Kidney glomerular epithelial cell (primary cell): ENCODE measurements at regions not wholly inside any gene's neighbourhood (a gene's known extent, or its start where the extent isn't known, plus 50 kb on each side); places are given as distances from the start of the nearest gene placed in this dataset.
A peak's percentile ranks its signal among the peaks of the same experiment; 100 is the strongest.
"Not testable (repeated sequence)": the region's sequence is repeated elsewhere in the genome, so short reads cannot be mapped to it uniquely, and the experiment has no call there.

Experiments
- DNase-seq: peaks from one replicate; lab custom pipeline; 2025; lab: John Stamatoyannopoulos, UW

DNA sequence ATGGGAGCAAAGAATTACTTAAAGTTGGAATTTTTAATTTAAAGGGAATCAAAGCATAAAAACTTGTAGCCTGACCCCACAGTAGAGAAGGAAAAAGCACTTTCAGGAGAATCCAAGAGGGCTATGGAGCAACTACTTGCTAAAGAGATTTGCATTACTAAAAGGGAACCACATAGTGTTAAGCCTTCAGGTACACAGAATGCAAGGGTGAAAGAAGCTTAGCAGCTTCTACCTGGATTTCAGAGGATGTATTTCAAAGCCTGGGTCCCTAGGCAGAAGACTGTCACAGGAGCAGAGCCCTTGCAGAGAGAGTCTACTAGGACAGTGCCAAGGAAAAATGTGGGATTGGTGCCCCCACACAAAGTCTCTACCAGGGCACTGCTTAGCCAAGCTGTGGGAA, 575.0 kb downstream of the GBE1 start:
- no peak for DNase-seq

DNA sequence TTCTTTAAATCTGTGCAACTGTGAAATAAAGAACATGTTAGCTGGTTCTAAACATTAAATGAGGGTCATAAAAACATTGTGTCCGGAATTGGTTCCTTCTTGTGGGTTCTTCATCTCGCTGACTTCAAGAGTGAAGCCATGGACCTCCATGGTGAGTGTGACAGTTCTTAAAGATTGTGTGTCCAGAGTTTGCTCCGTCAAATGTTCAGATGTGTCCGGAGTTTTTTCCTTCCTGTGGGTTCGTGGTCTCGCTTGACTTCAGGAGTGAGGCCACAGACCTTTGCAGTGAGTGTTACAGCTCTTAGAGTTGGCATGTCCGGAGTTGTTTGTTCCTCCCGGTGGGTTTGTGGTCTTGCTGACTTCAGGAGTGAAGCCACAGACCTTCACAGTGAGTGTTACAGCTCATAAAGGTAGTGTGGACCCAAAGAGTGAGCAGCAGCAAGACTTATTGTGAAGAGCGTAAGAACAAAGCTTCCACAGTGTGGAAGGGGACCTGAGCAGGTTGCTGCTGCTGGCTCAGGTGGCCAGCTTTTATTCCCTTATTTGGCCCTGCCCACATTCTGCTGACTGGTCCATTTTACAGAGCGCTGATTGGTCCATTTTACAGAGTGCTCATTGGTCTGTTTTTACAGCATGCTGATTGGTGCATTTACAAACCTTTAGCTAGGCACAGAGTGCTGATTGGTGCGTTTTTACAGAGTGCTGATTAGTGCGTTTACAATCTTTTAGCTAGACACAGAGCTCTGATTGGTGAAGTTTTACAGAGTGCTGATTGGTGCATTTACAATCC, 579.2 kb downstream of the GBE1 start:
- not testable (repeated sequence) for DNase-seq

DNA sequence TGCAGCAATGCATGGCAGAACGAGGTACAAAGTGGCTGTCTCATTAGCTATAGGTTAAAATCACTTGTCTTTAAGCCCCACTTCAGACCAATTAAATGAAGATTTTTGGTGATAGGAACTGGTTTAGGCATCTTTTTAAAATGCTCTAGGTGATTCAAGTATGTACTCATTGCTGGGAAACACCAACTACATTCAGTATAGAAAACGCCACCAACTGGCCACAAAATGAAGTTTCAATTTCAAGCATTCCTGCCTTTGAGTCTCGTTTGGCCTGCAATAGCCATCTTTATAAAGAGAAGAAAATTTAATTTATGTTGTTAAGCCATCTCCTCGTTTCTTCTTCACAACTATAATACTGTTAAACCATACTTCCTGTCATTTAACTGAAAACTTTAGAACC, 587.9 kb downstream of the GBE1 start:
- no peak for DNase-seq

DNA sequence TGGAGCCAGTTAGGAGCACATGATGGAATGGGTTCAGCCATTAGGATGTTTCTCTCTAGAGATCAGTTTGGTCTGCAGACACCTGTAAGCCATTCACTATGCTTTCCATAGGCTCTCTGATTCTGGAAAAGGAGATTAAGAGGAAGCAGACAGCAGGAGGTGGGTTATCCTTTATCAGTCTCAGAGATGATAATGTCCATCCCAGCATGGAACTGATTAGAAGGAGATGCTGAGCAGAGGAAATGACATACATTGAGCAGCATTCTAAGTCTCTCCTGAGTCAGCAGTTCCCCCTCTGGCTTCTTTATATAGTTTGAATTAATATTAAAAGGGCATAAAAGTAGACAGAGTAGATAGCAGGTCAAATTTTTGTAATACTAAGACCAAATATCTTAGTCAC, 591.1 kb downstream of the GBE1 start:
- no peak for DNase-seq

DNA sequence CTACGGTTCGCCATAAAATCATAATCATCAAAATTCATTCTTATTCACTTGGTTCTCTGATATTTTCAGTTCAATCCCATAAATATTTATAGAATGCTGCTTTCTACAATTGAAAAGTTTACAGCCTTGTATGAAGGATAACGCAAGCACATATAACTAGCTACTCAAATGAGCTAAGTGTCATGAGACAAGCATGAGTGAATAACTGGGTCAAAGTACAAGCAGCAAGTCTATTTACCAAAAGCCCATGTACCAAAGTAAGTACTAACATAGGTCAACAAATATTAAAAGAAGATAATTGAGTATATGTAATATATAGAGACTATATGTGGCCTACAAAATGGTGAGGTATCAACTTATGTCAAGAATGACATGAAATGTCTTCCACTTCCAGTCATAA, 596.6 kb downstream of the GBE1 start:
- DNase-seq: no peak

DNA sequence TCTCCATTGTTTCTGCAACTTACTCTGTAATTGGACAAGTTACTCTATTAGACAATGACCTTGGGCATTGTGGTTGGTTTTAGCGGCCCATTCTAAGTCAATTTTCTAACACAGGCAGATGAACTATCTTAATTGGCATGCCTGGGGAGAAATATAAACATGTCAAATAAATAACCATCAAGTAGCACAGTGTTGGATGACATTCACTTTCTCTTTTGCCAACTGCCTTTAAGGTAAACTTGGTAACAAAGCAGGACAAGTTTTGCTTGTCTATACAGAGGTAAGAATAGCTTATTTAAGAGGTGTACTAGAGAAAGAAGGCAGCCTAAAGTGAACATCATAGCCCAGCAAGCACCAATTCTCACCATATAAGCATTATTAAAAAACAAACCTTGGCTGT, 599.6 kb downstream of the GBE1 start:
- DNase-seq: no peak

DNA sequence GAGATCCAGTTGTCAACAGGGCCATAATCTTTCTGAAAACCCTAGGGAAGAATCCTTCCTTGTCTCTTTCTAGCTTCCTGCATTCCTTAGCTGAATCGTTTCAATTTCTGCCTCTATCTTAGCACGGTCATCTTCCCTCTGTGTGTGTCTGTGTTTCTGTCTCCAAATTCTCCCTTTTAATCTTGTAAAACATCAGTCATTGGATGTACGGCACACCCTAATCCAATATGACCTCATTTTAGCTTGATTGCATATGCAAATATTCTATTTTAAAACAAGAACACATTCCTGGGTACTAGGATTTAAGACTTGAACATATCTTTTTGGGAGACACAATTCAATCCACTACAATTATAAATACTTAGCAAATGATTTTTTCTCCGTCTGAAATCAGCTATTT, 600.3 kb downstream of the GBE1 start:
- DNase-seq: no peak

DNA sequence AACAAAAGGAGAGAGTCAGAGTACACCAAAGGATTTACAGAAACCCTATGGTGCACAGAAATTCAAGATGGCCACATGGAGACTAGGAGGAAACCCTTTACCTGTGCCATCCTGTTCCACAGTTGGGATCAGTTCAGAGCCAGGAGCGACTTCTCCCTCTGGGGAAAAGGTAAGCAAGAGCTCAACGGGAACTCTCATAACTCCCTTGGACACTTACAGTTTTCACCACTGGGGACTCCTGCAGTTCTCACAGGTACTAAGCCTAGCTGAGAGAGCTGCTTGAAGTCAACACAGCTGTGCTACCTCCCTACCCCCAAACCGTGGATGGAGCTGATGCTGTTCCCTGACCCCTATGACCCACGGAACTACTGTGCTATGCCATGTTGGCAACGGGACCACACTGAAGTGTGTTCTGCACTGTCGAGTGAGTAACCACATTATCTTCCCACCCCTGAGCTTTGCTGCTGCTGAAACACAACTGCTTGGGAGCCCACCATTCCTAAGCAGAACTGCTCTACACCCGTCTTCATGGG, 606.8 kb downstream of the GBE1 start:
- DNase-seq: no peak

DNA sequence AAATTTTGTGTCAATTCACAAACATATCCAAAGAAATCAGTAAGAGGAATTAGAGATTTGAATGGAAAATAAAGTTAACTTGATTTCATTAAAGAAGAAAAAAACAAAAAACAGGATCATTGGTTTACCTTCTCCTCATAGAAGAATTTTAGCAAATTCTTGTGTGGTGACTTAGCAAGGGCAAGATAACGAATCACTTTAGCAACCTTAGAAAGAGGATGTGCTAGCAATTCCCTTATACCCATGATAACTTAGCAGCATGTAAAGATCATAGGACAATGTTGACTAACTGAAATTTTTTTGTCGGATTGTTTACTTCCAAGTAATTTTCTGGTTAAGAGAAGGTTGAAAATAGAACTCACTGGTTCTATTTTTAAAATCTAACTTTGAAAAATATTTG, 609.3 kb downstream of the GBE1 start:
- no peak for DNase-seq

DNA sequence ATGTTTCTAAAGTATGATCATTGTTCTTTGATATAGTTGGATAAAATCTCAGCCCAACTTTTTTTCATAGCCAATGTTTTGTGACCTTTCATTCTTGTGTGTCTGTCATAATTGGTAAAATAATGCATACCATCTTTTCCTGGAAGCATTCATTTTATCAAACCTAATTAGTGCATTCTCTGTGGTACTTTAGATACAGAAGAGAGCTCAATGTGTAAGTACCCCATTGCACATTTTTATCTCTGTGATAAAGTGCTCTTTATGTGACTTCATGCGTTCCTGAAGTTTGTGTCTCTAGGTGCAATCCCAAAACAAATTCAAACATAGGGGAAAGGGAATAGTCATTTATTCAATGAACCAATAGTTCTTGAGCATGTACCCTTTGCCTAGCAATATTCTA, 628.5 kb downstream of the GBE1 start:
- DNase-seq: no peak

DNA sequence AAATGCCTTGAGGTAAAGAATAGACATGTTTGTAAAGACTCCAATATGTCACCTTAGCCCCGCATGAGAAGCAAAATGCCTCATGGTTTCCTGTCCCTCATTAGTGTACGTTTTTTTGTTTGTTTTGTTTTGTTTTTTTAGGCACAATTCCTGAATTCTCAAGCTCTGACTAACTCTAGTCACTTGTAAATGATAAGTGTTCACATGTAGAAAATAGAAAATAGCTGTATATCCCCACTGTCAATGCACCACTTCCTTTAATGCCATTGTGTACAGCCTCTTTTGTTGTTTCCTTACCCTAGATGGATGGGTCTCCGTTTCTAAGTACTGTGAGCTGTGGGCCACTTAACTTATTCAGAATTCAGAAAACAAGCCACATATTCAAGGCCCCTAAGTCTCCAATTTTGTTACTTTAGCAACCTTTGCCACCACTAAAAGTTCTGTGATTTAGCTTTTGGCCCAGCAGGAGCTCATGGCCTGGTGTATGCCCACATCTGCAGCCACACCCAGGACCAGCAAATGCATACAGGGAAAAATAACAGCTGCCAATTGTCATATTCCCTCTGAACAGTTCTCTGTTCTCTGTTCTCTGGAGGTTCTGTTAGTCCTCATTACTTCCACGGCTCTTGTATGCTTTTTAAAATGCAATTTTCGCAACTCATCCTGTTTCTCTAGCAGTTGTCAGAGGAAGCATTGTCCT, 655.5 kb downstream of the GBE1 start:
- peak; percentile 38 for DNase-seq

DNA sequence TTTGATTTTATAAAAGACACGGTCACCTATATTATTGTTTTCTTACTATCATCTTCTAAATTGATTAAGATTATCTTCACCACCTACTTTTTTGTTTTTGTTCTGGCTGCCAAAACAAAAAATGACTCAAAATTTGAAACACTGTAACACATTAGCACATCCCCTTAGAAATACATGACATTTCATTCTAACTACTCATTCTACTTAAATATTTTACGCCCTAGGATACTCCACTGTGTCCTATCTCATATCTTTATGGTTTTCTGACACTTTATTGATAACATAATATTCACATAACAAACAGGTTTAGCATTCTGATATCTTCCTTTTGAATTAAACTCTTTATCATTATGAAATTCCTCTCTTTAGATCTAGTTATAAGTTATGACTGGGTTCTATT, 656.2 kb downstream of the GBE1 start:
- no peak for DNase-seq

DNA sequence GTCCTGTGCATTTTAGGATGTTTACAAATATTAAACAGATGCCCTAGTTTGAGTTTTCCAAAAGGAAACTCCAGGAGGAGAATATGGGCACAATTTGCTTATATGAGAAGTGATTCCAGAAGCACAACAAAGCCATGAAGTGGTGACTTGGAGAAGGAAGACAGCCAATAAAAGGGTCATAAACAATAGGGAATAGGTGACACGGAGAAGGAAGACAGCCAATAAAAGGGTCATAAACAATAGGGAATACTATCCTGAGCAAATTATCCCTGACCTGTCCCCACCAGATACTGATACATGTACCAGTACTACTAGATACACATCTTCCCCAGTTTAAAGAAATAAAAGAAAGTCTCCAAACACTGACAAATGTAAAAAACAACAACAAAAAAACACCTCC, 663.6 kb downstream of the GBE1 start:
- DNase-seq: no peak

DNA sequence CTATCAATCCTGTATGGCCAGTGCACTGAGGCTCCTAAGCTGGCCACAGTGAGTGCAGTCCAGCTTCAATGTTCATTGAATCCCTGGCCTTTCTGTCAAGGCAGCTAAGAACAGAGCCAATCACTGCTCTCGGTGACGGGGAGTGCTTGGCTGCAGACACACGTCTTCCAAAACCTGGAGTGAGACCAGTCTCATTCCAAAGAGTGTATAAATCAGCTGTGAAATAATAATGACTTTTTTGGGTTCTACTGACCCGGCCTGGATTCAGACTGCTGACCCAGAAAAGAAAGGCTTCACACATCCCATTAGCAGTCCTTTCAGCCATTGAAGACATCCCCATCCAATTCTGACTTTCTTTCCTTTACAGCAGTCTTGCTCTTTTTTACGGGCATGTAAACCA, 665.5 kb downstream of the GBE1 start:
- no peak for DNase-seq

DNA sequence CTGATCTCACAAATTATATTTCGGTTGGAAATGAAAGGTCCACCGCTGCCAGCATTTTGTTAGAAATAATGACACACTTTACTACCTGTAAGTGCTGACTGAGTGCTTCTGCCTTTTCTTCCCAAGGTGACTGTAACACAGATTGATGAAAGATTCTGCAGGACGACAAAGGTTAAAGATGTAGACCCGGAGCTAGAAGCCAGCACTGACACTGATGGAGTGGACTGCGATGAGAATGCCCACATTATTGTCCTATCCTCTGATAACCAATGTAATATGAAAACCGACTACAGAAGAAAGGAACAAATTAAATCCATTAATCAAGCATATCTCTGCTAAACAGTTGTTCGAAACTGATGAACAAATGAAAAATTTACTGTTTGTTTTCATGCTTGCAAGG, 666.5 kb downstream of the GBE1 start:
- no peak for DNase-seq

DNA sequence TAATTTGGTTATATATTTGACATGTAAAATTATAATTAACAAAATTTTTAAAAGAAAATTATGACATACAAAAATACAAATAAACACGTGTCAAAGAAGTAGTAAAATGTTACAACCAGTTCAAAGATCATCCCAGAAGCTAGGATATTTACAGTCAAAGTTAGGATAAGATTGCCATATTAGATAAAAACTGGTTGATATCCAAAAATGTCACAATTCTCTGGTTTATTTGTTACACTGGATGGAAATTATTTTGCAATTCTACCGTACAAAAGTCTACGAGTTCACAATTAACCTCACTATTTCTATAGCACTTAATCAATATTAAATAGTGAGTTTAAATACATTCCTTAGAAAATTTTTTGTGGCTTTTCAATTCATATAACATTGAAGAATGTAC, 673.8 kb downstream of the GBE1 start:
- DNase-seq: no peak

DNA sequence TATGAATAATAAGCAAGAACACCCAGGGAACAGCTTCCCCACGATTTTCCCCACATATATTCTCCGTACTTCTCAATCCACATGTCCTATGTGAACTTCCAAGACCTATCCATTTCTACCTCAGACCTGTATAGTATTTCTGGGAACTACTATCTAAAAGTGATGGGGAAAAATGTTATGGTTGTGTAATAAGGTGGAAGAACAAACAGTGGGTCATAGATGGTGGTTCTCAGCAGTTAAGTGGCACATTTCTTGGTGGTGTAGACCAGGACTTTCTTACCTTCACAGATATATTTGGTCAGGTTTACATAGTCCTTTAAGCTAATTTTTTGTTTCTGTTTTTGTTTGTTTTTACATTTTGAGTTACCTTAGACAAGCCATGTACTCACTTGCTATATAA, 675.1 kb downstream of the GBE1 start:
- DNase-seq: no peak

DNA sequence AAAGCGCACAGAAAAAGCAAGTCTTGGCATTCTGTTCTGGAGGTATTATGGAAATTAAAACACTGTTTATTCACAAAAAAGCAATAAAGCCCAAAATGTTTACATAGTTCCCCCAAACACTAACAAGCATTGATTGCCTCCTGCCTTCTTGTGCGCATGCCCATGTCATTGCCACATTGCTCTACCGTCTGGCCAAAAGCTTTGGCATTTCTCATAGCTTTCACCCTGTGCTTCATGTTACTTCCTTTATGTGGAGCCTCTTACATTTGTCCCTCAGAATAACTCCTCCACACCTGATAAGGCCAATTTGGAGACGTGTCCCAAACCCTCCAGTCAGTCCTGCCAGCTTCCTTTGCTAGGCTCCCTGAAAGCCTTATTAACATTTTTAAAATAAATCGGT, 680.8 kb downstream of the GBE1 start:
- DNase-seq: no peak

DNA sequence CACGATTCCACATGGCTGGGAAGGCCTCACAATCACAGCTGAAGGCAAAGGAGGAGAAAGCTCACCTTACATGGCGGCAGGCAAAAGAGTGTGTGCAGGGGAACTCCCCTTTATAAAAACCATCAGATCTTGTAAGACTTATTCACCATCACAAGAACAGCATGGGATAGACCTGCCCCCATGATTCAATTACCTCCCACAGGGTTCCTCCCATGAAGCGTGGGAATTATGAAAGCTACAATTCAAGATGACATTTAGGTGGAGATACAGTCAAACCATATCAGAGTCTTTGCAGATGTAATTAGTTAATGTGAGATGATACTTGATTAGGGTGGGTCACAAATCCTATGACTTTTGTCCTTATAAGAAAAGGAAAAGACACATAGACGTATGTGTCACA, 688.9 kb downstream of the GBE1 start:
- DNase-seq: no peak

DNA sequence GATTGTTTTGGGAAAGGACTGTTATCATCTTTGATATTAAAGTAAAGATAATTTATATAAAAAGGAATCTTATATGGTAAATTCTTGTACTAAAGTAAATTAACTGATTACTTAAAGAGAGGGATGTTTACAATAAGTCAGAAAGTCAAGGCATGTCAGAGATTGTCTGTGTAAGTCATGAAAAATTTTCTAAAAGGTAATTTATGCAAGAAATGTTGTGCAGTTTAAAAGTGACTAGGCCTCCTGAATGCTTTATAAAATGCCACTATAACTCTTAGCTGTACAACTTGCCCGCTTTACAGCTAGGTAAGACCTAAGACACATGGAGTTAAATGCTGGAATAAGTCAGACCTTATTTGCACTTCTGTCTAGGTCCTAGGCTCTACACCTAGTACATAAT, 692.9 kb downstream of the GBE1 start:
- no peak for DNase-seq

DNA sequence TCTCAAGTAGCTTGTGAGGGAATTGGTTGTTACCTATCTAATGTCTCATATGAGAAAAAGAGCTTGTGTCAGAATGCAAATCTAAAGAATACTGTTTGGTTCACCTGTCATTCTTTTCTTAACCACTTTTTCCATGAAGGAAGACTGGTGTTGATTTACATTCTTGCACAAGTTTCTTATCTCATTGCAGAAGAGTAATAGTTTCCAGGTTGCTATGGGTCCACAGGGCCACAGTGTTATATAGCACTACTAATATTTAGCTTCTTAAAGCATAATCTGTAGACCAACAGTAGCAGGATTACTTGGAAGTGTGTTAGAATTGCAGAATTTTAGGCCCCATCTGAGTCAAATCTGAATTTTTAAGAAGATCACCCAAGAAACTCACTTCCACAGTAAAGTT, 697.5 kb downstream of the GBE1 start:
- DNase-seq: no peak

DNA sequence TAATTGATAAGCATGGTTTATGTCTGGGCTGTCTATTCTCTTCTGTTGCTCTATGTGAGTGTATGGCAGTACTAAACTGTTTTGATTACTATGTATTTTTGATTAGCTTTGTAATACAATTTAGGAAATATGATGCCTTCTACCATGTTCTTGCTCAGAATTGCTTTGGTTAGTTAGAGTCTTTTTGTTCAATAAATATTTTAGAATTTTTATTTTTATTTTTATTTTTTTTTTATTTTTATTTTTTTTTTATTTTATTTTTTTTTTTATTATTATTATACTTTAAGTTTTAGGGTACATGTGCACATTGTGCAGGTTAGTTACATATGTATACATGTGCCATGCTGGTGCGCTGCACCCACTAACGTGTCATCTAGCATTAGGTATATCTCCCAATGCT, 710.3 kb downstream of the GBE1 start:
- not testable (repeated sequence) for DNase-seq

DNA sequence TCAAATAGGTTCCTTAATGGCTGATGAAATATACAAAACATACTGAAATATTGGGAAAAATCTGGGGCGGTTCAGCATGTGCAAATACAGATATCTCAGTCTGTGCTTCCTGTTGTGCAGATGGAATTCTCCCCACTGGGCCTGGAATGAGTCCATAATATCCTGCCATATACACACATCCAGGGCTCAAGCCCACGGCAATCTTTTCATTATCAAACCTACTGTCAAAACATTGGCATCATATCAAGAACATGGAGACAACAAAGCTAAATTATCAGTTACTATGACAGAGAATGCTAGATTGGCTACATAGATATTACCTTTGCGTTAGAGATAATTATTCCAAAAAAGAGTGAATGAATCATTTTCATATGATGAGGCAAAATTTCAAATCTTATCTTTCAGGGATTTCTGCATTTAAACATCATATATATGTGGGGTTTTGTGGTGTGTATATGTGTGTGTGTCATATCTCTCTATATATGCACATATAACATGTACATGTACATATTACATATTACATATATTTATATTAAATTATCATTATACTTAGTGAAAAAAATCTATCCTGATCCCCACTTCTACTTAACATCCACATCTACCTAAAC, 713.3 kb downstream of the GBE1 start:
- DNase-seq: no peak
